ENCODE measurements at regions not wholly inside any gene's neighbourhood (a gene's known extent, or its start where the extent isn't known, plus 50 kb on each side); places are given as distances from the start of the nearest gene placed in this dataset.
"Not testable (repeated sequence)": the region's sequence is repeated elsewhere in the genome, so short reads cannot be mapped to it uniquely, and the experiment has no call there.

- DNase-seq (ENCODE audit: low spot score): no peak
These were observed 83.0 kb upstream of the IVNS1ABP start for GRCh38 chr1:185400052-185400451.

DNA sequence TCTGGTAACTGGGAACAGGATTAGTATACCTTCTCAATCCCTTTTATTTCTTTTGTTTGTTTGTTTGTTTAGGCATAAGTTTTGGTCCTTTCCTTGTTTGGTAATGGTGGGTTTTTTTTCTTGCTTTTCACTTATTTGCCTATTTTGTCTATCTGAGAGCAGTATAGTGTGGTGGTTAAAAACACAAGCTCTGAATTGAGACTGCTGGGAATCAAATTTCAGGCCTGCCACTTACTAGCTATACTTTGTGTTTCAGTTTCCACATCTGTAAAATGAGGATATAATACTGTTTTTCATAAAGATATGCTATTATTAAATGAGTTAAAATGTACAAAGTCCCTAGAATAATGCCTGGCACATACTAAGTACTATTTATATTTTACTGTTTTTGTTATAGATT, 81.6 kb upstream of the IVNS1ABP start:
- no peak for DNase-seq (ENCODE audit: low spot score)

DNA sequence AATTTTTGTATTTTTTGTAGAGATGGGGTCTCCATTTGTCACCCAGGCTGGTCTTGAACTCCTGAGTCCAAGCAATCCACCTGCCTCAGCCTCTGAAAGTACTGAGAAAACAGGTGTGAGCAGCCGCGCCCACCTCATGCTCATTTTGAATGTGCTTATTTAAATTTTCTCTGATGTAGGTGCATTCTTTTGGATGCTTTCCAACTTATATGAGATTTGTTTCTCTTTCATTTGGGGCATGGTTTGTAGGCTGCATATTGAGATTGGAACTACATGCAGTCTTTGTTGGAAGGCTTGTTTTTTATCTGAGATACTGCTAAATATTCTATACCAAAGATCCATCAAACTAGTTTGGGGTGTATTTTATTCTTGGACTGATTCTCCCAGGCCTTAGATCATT, 81.0 kb upstream of the IVNS1ABP start:
- no peak for DNase-seq (ENCODE audit: low spot score)

DNA sequence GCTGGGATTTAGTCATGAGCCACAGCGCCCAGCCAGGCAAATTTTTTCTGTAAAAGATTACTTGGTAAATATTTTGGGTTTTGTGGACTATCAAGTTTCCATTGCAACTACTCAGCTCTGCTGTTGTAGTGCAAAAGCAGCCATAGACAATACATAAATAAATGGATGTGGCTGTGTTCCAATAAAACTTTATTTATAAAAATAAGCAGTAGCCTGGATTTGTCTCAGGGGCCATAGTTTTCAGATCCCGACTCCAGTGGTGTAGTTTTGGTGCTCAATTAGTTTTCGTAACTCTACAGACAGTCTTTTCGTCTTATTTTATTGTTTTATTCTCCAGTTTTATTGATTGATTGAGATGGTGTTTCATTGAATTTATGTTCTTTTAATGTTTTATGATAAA, 80.1 kb upstream of the IVNS1ABP start:
- no peak for DNase-seq (ENCODE audit: low spot score)

DNA sequence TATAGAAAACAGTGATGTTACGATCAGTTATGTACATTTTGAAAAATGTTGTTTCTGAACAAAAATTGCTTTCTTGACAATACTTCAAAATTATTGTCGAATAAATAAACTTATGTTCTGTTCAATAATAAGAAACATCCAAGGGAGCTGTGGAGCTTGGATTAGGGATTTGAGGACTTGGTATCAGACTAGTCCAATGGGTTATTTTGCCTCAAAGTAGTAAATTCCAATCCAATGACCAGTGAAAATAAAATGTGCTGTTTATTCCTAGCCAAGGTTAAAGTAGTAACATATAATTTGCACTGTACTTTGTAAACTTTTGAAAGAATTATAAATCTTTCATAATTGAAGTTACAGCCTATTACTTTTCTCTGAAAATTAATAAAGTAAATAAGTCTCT, 79.1 kb upstream of the IVNS1ABP start:
- no peak for DNase-seq (ENCODE audit: low spot score)

GRCh38 chr1:185393815-185394214, 76.8 kb upstream of the IVNS1ABP start:
- no peak for DNase-seq (ENCODE audit: low spot score)

DNA sequence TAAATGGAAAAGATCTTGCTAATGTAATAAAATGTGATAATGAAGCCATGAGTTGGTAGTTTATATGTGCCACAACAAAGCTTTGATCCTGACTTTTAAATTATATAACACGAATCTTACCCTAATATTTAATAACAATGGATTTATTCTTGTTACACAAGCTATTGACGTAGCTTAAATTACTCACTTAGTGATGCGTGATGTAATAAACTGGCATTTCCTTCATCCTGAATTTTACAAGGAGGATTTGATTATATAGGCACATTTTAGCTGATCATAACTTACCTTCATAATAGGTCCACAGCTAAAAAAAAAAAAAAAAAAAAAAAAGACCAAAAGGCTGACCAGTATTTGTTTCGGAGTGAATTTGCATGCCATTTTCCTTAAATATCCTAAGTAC, 76.2 kb upstream of the IVNS1ABP start:
- no peak for DNase-seq (ENCODE audit: low spot score)

DNA sequence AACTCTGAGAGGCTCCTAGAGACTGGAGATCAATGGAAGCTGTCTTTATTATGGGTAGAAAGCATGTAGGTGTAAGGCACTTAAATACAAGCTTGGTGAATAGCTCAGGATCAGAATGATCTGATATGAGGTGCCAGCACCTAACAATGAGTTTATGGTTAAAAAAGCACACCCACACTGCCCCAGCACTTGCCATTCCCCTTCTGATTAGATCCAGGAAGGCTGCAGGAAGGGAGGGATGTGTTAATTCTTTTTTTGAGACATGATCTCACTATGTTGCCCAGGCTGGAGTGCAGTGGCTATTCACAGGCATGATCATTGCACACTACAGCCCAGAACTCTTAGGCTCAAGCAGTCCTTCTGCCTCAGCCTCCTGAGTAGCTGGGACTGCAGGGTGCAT, 71.8 kb upstream of the IVNS1ABP start:
- DNase-seq (ENCODE audit: low spot score): no peak

GRCh38 chr1:185388346-185388745, 71.3 kb upstream of the IVNS1ABP start:
- no peak for DNase-seq (ENCODE audit: low spot score)

DNA sequence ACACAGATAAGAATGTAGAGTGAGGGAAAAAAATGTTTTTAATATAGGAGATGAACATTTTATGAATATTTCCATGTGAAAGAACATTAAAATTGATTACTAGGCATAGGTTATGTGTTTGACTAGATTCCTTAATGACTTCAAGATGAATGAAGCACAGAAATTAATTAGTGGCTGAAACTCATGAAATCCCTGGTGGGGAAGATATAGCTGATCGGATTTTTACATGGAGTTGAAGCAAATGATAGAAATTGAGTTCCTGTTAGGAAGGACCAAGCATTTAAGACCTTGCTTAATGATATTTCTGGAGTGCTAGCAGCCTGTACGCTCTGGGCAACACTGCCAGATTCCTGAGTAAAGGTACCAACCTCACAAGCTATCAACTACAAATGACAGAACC, 68.9 kb upstream of the IVNS1ABP start:
- no peak for DNase-seq (ENCODE audit: low spot score)

DNA sequence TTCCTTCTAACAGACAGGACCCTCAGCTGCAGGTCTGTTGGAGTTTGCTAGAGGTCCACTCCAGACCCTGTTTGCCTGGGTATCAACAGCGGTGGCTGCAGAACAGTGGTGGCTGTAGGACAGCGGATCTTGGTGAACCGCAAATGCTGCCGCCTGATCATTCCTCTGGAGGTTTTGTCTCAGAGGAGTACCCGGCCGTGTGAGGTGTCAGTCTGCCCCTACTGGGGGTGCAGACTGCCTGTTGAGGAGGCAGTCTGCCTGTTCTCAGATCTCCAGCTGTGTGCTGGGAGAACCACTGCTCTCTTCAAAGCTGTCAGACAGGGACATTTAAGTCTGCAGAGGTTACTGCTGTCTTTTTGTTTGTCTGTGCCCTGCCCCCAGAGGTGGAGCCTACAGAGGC, 66.8 kb upstream of the IVNS1ABP start:
- not testable (repeated sequence) for DNase-seq (ENCODE audit: low spot score)

DNA sequence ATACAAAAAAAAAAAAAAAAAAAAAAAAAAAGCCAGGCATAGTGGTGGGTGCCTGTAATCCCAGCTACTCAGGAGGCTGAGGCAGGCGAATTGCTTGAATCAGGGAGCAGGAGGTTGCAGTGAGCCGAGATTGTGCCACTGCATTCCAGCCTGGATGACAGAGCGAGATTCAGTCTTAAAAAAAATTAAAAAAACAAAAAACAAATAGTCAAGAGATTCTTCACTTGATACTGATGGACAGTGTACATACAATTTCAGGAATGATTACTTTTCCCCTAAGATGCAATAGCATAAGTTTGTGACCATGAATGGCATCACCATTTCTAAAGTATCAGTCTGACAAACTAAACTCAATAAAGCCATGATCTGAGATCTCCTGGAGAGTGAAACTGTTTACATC, 60.8 kb upstream of the IVNS1ABP start:
- DNase-seq (ENCODE audit: low spot score): no peak

GRCh38 chr1:185376840-185377635, 60.0 kb upstream of the IVNS1ABP start:
- DNase-seq (ENCODE audit: low spot score): no peak

- no peak for DNase-seq (ENCODE audit: low spot score)
These were observed 59.2 kb upstream of the IVNS1ABP start for GRCh38 chr1:185376288-185376687.

- DNase-seq (ENCODE audit: low spot score): no peak
These were observed 58.5 kb upstream of the IVNS1ABP start for GRCh38 chr1:185375583-185375982.

- DNase-seq (ENCODE audit: low spot score): no peak
These were observed 56.9 kb upstream of the IVNS1ABP start for GRCh38 chr1:185373813-185374529.

- no peak for DNase-seq (ENCODE audit: low spot score)
These were observed 52.7 kb upstream of the IVNS1ABP start for GRCh38 chr1:185369786-185370185.

DNA sequence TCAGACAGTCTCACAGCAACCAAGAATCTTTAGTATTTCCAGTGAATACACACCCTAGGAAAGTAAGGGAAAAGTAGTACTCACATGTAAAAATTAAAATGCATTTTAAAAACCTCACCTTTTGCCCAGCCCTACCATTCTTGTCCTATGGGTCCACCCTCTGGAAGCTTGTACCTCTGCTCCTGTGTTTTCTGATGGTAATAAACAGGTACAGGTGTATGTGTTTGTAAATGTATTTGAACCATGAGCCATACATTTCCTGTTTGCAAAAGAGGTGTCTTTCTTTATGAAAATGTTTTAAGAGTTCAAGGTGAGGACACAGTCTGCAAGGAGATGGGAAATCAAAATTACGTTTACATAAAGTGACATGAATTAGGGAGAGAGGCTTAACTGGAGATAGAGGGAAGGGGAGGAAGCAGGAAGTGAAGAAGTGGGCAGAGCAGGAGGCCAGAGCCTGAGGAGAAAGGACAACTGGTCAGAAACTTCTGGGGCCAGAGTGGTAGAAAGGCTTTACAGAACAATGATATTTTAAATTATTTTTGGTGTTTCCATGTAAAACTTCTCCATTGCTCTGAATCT, 52.0 kb upstream of the IVNS1ABP start:
- no peak for DNase-seq (ENCODE audit: low spot score)

GRCh38 chr1:185368313-185368855, 51.3 kb upstream of the IVNS1ABP start:
- no peak for DNase-seq (ENCODE audit: low spot score)

- DNase-seq (ENCODE audit: low spot score): no peak
These were observed 50.2 kb upstream of the IVNS1ABP start for GRCh38 chr1:185367218-185367617.
